ENCODE measurements at regions not wholly inside any gene's neighbourhood (a gene's known extent, or its start where the extent isn't known, plus 50 kb on each side); places are given as distances from the start of the nearest gene placed in this dataset.
"Not testable (repeated sequence)": the region's sequence is repeated elsewhere in the genome, so short reads cannot be mapped to it uniquely, and the experiment has no call there.

DNA sequence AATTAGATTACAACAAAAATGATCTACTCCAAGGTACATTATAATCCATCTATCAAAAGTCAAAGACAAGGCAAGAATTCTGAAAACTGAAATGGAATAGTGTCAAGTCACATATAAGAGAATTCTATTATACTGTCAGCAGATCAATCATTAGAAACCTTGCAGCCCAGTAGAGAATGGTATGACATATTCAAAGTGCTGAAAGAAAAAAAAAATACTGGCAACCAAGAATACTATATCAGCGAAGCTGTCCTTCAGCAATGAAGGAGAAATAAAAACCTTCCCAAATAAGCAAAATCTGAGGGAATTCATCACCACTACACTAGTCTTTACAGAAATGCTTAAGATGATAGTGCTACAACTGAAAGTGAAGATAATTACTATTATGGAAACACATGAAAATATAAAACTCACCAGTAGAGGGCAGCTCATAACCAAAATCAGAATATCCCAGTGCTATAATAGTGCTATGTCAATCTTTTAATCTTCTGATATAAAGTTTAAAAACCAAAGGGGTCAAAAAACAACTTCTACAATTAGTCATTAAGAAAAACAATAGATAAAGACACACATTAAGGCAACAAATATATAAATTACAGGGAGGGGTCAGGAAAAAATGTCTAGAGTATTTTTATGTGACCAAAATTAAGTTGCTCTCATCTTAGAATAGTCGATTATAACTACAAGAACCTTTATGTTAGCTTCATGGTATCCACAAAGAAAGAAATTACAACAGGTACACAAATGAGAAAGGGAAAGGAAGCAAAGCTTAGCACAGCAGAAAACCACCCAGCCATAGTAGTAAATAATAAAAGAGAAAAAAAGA is 190.7 kb upstream of the CNTN6 start:
- ChIA-PET CTCF (interaction anchor here (1.1 to 1.3 kb wide), 2 partner anchors 9 to 14 kb away, joined by 3 to 5 read pairs; no protein-coding TSS in a partner anchor), POLR2A (no interaction called here)

DNA sequence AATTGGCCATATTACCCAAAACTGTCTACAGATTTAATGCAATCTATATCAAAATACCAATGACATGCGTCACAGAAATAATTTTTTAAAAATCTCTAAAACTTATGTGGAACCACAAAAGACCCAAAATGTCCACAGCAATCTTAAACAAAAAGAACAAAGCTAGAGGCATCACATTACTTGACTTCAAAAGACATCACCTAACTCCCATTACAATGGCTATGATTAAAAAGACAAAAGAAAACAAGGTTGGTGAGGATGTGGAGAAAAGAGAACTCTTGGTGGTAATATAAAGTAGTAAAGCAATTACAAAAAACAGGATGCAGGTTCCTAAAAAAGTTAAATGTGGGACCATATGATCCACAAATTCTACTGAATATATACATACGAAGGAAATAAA is 187.6 kb upstream of the CNTN6 start:
- no peak for DNase-seq (ENCODE audit: extremely low spot score)
- TF ChIP-seq CTCF (IDR thresholded peaks at IDR 0.05; ENCODE audit: control extremely low read depth, extremely low read depth, low read depth, missing control alignments) = no peak
- POLR2A ChIA-PET = no interaction called here
- CTCF ChIA-PET = no interaction called here

More for the DNA sequence above, 190.7 kb upstream of the CNTN6 start:
- peak; percentile 40 for TF ChIP-seq CTCF (IDR thresholded peaks at IDR 0.05; ENCODE audit: control extremely low read depth, extremely low read depth, low read depth, missing control alignments)
- DNase-seq (ENCODE audit: extremely low spot score) = peak; percentile 6

DNA sequence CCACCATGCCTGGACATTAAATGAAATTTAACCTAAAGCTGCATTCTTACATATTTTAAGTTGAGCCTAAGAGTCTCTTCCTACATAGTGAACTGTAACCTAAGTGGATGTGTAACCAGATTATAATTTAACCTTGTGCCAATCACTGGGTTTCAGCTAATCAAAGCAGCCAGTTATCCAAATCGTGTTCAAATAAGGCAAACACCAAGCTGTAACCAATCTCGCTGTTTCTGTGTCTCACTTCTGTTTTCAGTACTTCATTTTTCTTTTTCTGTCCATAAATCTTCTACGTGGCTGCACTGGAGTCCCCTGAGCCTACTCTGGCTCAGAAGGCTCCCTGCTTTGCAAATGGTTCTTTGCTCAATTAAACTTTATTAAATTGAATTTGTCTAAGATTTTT is 186.1 kb upstream of the CNTN6 start:
- TF ChIP-seq CTCF (IDR thresholded peaks at IDR 0.05; ENCODE audit: control extremely low read depth, extremely low read depth, low read depth, missing control alignments) = no peak
- DNase-seq (ENCODE audit: extremely low spot score) = no peak
- POLR2A ChIA-PET = no interaction called here
- CTCF ChIA-PET = no interaction called here

DNA sequence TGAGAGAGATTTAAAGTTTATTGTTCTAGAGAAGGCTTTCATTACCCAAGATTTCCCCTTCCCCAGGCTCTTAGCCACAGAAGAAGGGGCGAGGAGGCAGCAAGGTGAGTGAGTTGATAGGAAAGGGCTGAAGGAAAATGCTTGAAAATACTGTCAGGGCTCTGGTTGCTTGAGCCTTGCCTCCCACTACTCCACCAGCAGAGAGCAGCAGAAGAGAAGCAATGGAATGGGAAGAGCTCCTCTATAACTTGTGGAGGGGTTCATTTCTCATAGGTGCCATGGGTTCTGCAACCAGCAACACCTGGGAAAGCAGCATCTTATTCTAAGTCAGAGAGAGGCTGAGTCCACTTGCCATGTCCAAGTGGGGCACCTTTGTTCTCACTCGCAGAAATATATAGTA is 184.0 kb upstream of the CNTN6 start:
- no peak for DNase-seq (ENCODE audit: extremely low spot score)
- CTCF ChIA-PET = interaction anchor here (1.5 kb wide), 1 partner anchor 9 kb away, joined by 3 read pairs; no protein-coding TSS in a partner anchor
- TF ChIP-seq CTCF (IDR thresholded peaks at IDR 0.05; ENCODE audit: control extremely low read depth, extremely low read depth, low read depth, missing control alignments) = no peak
- POLR2A ChIA-PET = no interaction called here

GRCh38 chr3:912717-913116 is 180.1 kb upstream of the CNTN6 start:
- POLR2A ChIA-PET; CTCF ChIA-PET; DNase-seq (ENCODE audit: extremely low spot score): not testable (repeated sequence)

DNA sequence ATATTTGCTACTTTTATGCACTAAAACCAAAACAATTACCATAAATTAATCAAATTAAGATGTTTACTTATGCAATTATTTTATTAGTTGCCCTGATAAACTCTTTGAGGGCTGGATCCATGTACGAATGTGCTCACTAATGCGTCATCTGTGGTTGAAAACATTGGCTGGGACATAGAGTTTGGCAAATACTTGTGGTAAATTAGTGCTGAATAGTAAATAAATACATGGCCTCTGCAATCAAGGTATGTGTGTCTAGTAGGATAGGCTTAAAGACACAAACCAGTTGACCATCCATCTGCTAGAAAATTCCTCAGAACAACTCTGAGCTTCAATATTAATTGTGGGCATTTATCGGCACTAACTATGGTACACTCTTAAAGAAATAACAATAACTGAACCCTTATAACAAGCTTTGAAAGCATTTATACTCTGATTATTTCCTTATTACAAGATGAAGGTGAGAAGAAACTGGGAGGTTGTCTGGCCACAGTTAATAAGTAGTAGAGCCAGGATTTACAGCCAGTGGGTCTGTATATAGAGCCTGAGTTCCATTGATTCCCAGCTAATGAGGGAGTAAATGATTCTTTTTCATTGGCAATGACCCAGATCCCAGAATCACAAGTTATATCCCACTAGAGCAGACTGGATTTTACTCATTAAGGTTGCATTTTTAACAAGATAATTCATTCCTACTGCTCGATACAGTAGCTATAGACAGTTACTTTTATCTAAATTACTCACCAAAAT is 169.5 kb upstream of the CNTN6 start:
- ChIA-PET POLR2A (no interaction called here), CTCF (interaction anchor here (1.1 to 1.2 kb wide), 2 partner anchors 14 to 30 kb away, joined by 3 read pairs; no protein-coding TSS in a partner anchor)
- DNase-seq (ENCODE audit: extremely low spot score) = no peak
- TF ChIP-seq CTCF (IDR thresholded peaks at IDR 0.05; ENCODE audit: control extremely low read depth, extremely low read depth, low read depth, missing control alignments) = no peak

GRCh38 chr3:930866-931265 is 162.0 kb upstream of the CNTN6 start:
- CTCF ChIA-PET = interaction anchor here (1.2 to 1.3 kb wide), 2 partner anchors 15 to 58 kb away, joined by 3 to 4 read pairs; no protein-coding TSS in a partner anchor

More at GRCh38 chr3:930866-931265, 162.0 kb upstream of the CNTN6 start:
- POLR2A ChIA-PET = no interaction called here
- no peak for TF ChIP-seq CTCF (IDR thresholded peaks at IDR 0.05; ENCODE audit: control extremely low read depth, extremely low read depth, low read depth, missing control alignments)
- no peak for DNase-seq (ENCODE audit: extremely low spot score)

Data from GM10248 (cell line).